IMR-90 (cell line): ENCODE measurements at regions not wholly inside any gene's neighbourhood (a gene's known extent, or its start where the extent isn't known, plus 50 kb on each side); places are given as distances from the start of the nearest gene placed in this dataset.

Source experiments
- ATAC-seq: fragments of 200-7000 bp; cut with Tn5 transposase; 2 replicates; pipeline ENCODE4 v1.9.1; 2020; ENCODE audit warnings: low read depth, mild to moderate bottlenecking, moderate library complexity
- BruUV-seq: library from RNA; stranded (reverse); fragments of 400-500 nt; replicated peaks from 2 replicates; lab custom pipeline; 2021; lab: Mats Ljungman, UMichigan
- CTCF ChIA-PET: fragments of 300-600 bp; formaldehyde crosslinking; extraction: SDS; loops from one replicate; lab custom pipeline; 2021; ENCODE audit warnings: antibody characterized with exemption; lab: Yijun Ruan, JAX
- POLR2A ChIA-PET: fragments of 300-600 bp; sonication (Branson Sonifier 250); formaldehyde crosslinking; loops from one replicate; lab custom pipeline; 2022; ENCODE audit warnings: antibody characterized with exemption; ENCODE audit not compliant: unreplicated experiment; lab: Charles Lee
- DNase-seq: peaks from one replicate; pipeline ENCODE4 v3.0.0; 2013
- H2AFZ ChIP-seq: replicated peaks from 2 replicates; pipeline ENCODE3; 2013; ENCODE audit warnings: low read length, mild to moderate bottlenecking; ENCODE audit not compliant: poor library complexity
- H2AK5ac ChIP-seq: 2 replicates; pipeline ENCODE4 v1.6.1; 2013; ENCODE audit warnings: low read depth, low read length, inconsistent platforms
- H2AK9ac ChIP-seq: replicated peaks from 2 replicates; pipeline ENCODE3; 2013; ENCODE audit warnings: mild to moderate bottlenecking, low read depth, low read length, moderate library complexity; ENCODE audit not compliant: poor library complexity
- H2BK120ac ChIP-seq: 2 replicates; pipeline ENCODE4 v1.6.1; 2013; ENCODE audit warnings: low read depth, low read length, inconsistent platforms
- H2BK15ac ChIP-seq: 3 replicates; pipeline ENCODE4 v1.6.1; 2013; ENCODE audit warnings: low read depth, low read length, inconsistent platforms
- H2BK20ac ChIP-seq: 2 replicates; pipeline ENCODE4 v1.6.1; 2013; ENCODE audit warnings: low read depth, mild to moderate bottlenecking, inconsistent platforms, low read length, moderate library complexity
- H2BK5ac ChIP-seq: 2 replicates; pipeline ENCODE4 v1.6.1; 2013; ENCODE audit warnings: mild to moderate bottlenecking, low read depth, low read length, inconsistent platforms; ENCODE audit not compliant: poor library complexity, severe bottlenecking
- H3K14ac ChIP-seq: replicated peaks from 2 replicates; pipeline ENCODE4 v1.6.1; 2013; ENCODE audit warnings: low read depth, low read length, inconsistent platforms
- H3K18ac ChIP-seq: 2 replicates; pipeline ENCODE4 v1.6.1; 2013; ENCODE audit warnings: low read depth, low read length, control low read depth
- H3K23ac ChIP-seq: 2 replicates; pipeline ENCODE4 v1.6.1; 2013; ENCODE audit warnings: low read depth, low read length, inconsistent platforms
- H3K27ac ChIP-seq: 2 replicates; pipeline ENCODE4 v1.5.1; 2013; ENCODE audit warnings: mild to moderate bottlenecking, control low read depth, low read length; ENCODE audit not compliant: insufficient read depth
- H3K27me3 ChIP-seq: 2 replicates; pipeline ENCODE4 v1.6.1; 2013; ENCODE audit warnings: low read length; ENCODE audit not compliant: control insufficient read depth, insufficient read depth
- H3K36me3 ChIP-seq: 2 replicates; pipeline ENCODE4 v1.6.1; 2013; ENCODE audit warnings: low read length, mixed read lengths; ENCODE audit not compliant: control insufficient read depth, insufficient read depth
- H3K4ac ChIP-seq: 2 replicates; pipeline ENCODE4 v1.6.1; 2013; ENCODE audit warnings: low read depth, low read length, inconsistent platforms
- H3K4me1 ChIP-seq: 2 replicates; pipeline ENCODE4 v1.6.1; 2013; ENCODE audit warnings: low read length, mixed read lengths; ENCODE audit not compliant: control insufficient read depth, insufficient read depth
- H3K4me2 ChIP-seq: 2 replicates; pipeline ENCODE4 v1.6.1; 2013; ENCODE audit warnings: low read depth, mild to moderate bottlenecking, control low read depth, low read length, moderate library complexity
- H3K4me3 ChIP-seq: 2 replicates; pipeline ENCODE4 v1.5.1; 2013; ENCODE audit warnings: low read depth, mild to moderate bottlenecking, control low read depth, low read length, moderate library complexity; ENCODE audit not compliant: insufficient read depth
- H3K56ac ChIP-seq: 2 replicates; pipeline ENCODE4 v1.6.1; 2013; ENCODE audit warnings: low read length, inconsistent platforms; ENCODE audit not compliant: insufficient read depth; ENCODE audit errors: extremely low read depth
- H3K79me1 ChIP-seq, 2 experiments: 2 replicates each; pipeline ENCODE4 v1.6.1; 2013; ENCODE audit warnings: low read length in 2 of 2, inconsistent platforms in 1 of 2, low read depth in 1 of 2
- H3K9ac ChIP-seq: 2 replicates; pipeline ENCODE4 v1.6.1; 2013; ENCODE audit warnings: low read depth, low read length, control low read depth
- H3K9me1 ChIP-seq: 2 replicates; pipeline ENCODE4 v1.6.1; 2013; ENCODE audit warnings: low read length, inconsistent platforms; ENCODE audit not compliant: insufficient read depth
- H3K9me3 ChIP-seq: 2 replicates; pipeline ENCODE4 v1.6.1; 2013; ENCODE audit warnings: low read length; ENCODE audit not compliant: control insufficient read depth, insufficient read depth
- H4K20me1 ChIP-seq: 2 replicates; pipeline ENCODE4 v1.6.1; 2013; ENCODE audit warnings: low read length, inconsistent platforms; ENCODE audit not compliant: insufficient read depth
- H4K5ac ChIP-seq: 2 replicates; pipeline ENCODE4 v1.6.1; 2013; ENCODE audit warnings: mild to moderate bottlenecking, low read depth, low read length, control low read depth
- H4K8ac ChIP-seq, 2 experiments: 2 replicates each; pipeline ENCODE4 v1.6.1; 2013; ENCODE audit warnings: low read depth in 2 of 2, low read length in 2 of 2, control low read depth in 1 of 2, inconsistent platforms in 1 of 2
- H4K91ac ChIP-seq: 2 replicates; pipeline ENCODE4 v1.6.1; 2013; ENCODE audit warnings: low read depth, low read length, inconsistent platforms; ENCODE audit not compliant: insufficient read depth
- FOS ChIP-seq: fragments of 150-350 bp; IDR thresholded peaks from 2 replicates; pipeline ENCODE4 v1.6.1; 2016; ENCODE audit warnings: low read depth, low read length
- MAFK ChIP-seq: IDR thresholded peaks from 2 replicates; pipeline ENCODE4 v1.6.1; 2012; ENCODE audit warnings: low read depth, low read length, improper control_type of control experiment
- RCOR1 ChIP-seq: IDR thresholded peaks from 2 replicates; pipeline ENCODE4 v1.6.1; 2012; ENCODE audit warnings: mild to moderate bottlenecking, low read length, improper control_type of control experiment; ENCODE audit not compliant: insufficient replicate concordance
- SMC3 ChIP-seq: fragments of 150-350 bp; IDR thresholded peaks from 2 replicates; pipeline ENCODE4 v1.6.1; 2016; ENCODE audit warnings: low read depth, mild to moderate bottlenecking, antibody characterized with exemption, low read length, moderate library complexity
- WGBS, 2 experiments: methylation state at CpG; one replicate each; pipeline versions ENCODE4 v1.1.5 to v1.1.7; 2013; ENCODE audit warnings: missing lambda C conversion rate in 2 of 2; ENCODE audit not compliant: insufficient read length in 1 of 2; ENCODE audit errors: extremely low coverage in 2 of 2; 5-methylcytosine and 5-hydroxymethylcytosine counted together
- dilution Hi-C: fragments of 300-500 bp; cut with HindIII; formaldehyde crosslinking; loops from one replicate; pipeline ENCODE4 v1.14.3; 2018; ENCODE audit warnings: low sequenced_read_pairs; ENCODE audit not compliant: unreplicated experiment
- in situ Hi-C: fragments of 300-500 bp; cut with MboI; formaldehyde crosslinking; loops from 3 replicates; pipeline ENCODE4 v1.14.3; 2019; ENCODE audit warnings: low sequenced_read_pairs, inconsistent platforms, mixed read lengths
- intact Hi-C: fragments of 100-400 bp; cut with micrococcal nuclease; formaldehyde crosslinking; loops from 2 replicates; pipeline ENCODE4 v1.10.0; 2022

DNA sequence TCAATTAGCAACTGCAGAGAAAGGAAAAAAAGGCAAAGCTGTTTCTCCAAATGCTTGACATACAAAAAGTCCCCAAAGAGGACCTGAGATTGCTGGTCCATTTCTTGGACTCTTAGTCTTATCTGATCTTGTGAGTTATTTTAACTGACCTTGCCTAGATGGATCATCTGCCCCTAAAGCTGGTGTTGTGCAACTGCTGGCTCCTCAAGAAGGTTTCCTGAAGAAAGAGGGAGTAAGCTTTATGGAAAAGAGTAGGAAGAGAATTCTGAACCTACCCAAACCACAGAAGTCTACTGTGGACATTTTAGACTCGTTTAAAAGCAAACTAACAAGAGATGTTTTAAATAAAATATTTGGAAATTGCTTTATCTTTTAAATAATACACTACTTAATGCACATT is 140.0 kb upstream of the HS3ST3A1 start:
- DNase-seq (no peak), ATAC-seq (no peak)
- Histone ChIP-seq H3K23ac (no peak overlapping the region), H3K4me2 (no peak overlapping the region), H3K56ac (no peak overlapping the region), H3K27ac (no peak overlapping the region), H3K79me1 (no peaks in the 10 kb centered on the region), H2BK5ac (no peak overlapping the region), H2BK15ac (no peak overlapping the region), H4K91ac (no peak overlapping the region), H3K27me3 (no peaks in the 10 kb centered on the region), H3K9me1 (no peaks in the 10 kb centered on the region), H2BK20ac (no peak overlapping the region), H2AK5ac (no peak overlapping the region), H4K8ac (no peak overlapping the region), H3K36me3 (no peaks in the 10 kb centered on the region), H3K9me3 (no peaks in the 10 kb centered on the region), H4K20me1 (no peaks in the 10 kb centered on the region), H3K9ac (no peak overlapping the region), H3K14ac (no peak overlapping the region), H4K5ac (no peak overlapping the region), H2AK9ac (no peak overlapping the region), H2AFZ (no peak overlapping the region), H2BK120ac (no peak overlapping the region), H3K4me3 (no peak overlapping the region), H3K4ac (no peak overlapping the region), H3K4me1 (no peaks in the 10 kb centered on the region; the same call in 1 of the 2 replicates), H3K18ac (no peak overlapping the region)
- POLR2A ChIA-PET: no interaction called here
- BruUV-seq: no TSS peak
- intact Hi-C loops: no loop called here
- dilution Hi-C loops: no loop called here
- CTCF ChIA-PET: no interaction called here
- in situ Hi-C loops: no loop called here
- WGBS, 2 experiments: no CpG with 5 or more reads among the region's 1 CpG
- TF ChIP-seq FOS (no peak), SMC3 (no peak), RCOR1 (no peak), MAFK (no peak)
